K562 (cell line): ENCODE measurements at regions not wholly inside any gene's neighbourhood (a gene's known extent, or its start where the extent isn't known, plus 50 kb on each side); places are given as distances from the start of the nearest gene placed in this dataset.

Experiments used
- ATAC-seq: fragments of 200-7000 bp; cut with Tn5 transposase; 3 replicates; pipeline ENCODE4 v1.9.1; 2020; ENCODE audit warnings: moderate library complexity
- BruUV-seq: library from RNA; stranded (reverse); fragments of 400-500 nt; replicated peaks from 2 replicates; lab custom pipeline; 2021; lab: Mats Ljungman, UMichigan
- CTCF ChIA-PET: fragments of 300-600 bp; formaldehyde crosslinking; extraction: SDS; loops from one replicate; lab custom pipeline; 2021; ENCODE audit warnings: low intra/inter-chr PET ratio; lab: Yijun Ruan, JAX
- POLR2A ChIA-PET: fragments of 300-600, 350-650 bp; sonication (Branson Sonifier 250); formaldehyde crosslinking; extraction: SDS; loops from one replicate; lab custom pipeline; 2021; ENCODE audit warnings: antibody characterized with exemption, inconsistent platforms; lab: Yijun Ruan, JAX
- DNase-seq, 4 experiments: peaks; one replicate each; pipeline versions ENCODE4 v3.0.0 to v3.0.0-alpha.2; 2011 to 2018; ENCODE audit warnings: low spot score in 3 of 4, mixed read lengths in 3 of 4; ENCODE audit errors: extremely low read depth in 1 of 4
- FAIRE-seq: peaks from 2 replicates; lab custom pipeline; 2011; peaks lifted over from hg19 to GRCh38; lab: Jason Lieb, UNC
- H2AFZ ChIP-seq: 2 replicates; pipeline ENCODE4 v1.6.0; 2011; ENCODE audit warnings: low read depth, low read length, control low read depth, inconsistent platforms
- H3K27ac ChIP-seq: fragments of 200-600 bp; 3 replicates; pipeline ENCODE4 v1.8.0; 2011; ENCODE audit warnings: low read depth, mild to moderate bottlenecking, control low read depth, inconsistent platforms, low read length, moderate library complexity, mixed read lengths; ENCODE audit errors: extremely low read depth
- H3K27me3 ChIP-seq, 2 experiments: fragments of 300-600 bp in 1 of 2; 2 replicates in 1 of 2; 3 replicates in 1 of 2; pipeline versions ENCODE4 v1.6.0 to v1.8.0; 2011; ENCODE audit warnings: inconsistent platforms in 2 of 2, low read length in 2 of 2, mild to moderate bottlenecking in 1 of 2, mixed read lengths in 1 of 2, moderate library complexity in 1 of 2; ENCODE audit not compliant: control insufficient read depth in 2 of 2, insufficient read depth in 2 of 2
- H3K36me3 ChIP-seq: fragments of 300-600 bp; 3 replicates; pipeline ENCODE4 v1.8.0; 2011; ENCODE audit warnings: mild to moderate bottlenecking, low read length, inconsistent platforms; ENCODE audit not compliant: control insufficient read depth, insufficient read depth
- H3K4me1 ChIP-seq, 2 experiments: fragments of 200-600 bp in 1 of 2; replicated peaks in 1 of 2; 2 replicates in 1 of 2; 3 replicates in 1 of 2; pipeline versions ENCODE4 v1.5.1 to v1.8.0; 2011; ENCODE audit warnings: inconsistent platforms in 2 of 2, low read length in 2 of 2, mild to moderate bottlenecking in 1 of 2, mixed read lengths in 1 of 2, moderate library complexity in 1 of 2; ENCODE audit not compliant: control insufficient read depth in 2 of 2, insufficient read depth in 2 of 2
- H3K4me2 ChIP-seq: 2 replicates; pipeline ENCODE4 v1.6.1; 2011; ENCODE audit warnings: low read length, control low read depth, inconsistent platforms, mixed read lengths; ENCODE audit not compliant: insufficient read depth
- H3K4me3 ChIP-seq: fragments of 200-600 bp; sonication (generic), shearing (Covaris generic); 2 replicates; pipeline ENCODE4 v1.5.1; 2016; ENCODE audit warnings: control low read depth, inconsistent platforms
- H3K79me2 ChIP-seq: fragments of 200-600 bp; 3 replicates; pipeline ENCODE4 v1.8.0; 2011; ENCODE audit warnings: low read length, inconsistent platforms; ENCODE audit not compliant: control insufficient read depth, insufficient read depth
- H3K9ac ChIP-seq, 2 experiments: 2 replicates each; pipeline versions ENCODE4 v1.6.0 to v1.6.1; 2011; ENCODE audit warnings: low read depth in 2 of 2, low read length in 2 of 2, control low read depth in 1 of 2, inconsistent platforms in 1 of 2, mild to moderate bottlenecking in 1 of 2, mixed read lengths in 1 of 2; ENCODE audit not compliant: insufficient read depth in 1 of 2
- H3K9me1 ChIP-seq: one replicate; pipeline ENCODE4 v1.6.0; 2011; ENCODE audit warnings: inconsistent platforms, mild to moderate bottlenecking, low read length, moderate library complexity; ENCODE audit not compliant: control insufficient read depth, insufficient read depth
- H3K9me3 ChIP-seq: replicated peaks from 2 replicates; pipeline ENCODE4 v1.5.1; 2011; ENCODE audit warnings: low read depth, low read length, inconsistent platforms; ENCODE audit not compliant: control insufficient read depth, insufficient read depth
- H4K20me1 ChIP-seq: replicated peaks from 2 replicates; pipeline ENCODE4 v1.6.1; 2011; ENCODE audit warnings: low read length, inconsistent platforms, mixed read lengths; ENCODE audit not compliant: control insufficient read depth, insufficient read depth
- AFF4 ChIP-seq: sonication (generic); formaldehyde crosslinking; IDR thresholded peaks from 2 replicates; pipeline ENCODE4 v1.8.0; 2023; ENCODE audit warnings: mild to moderate bottlenecking, missing genetic modification reagents
- CREB1 ChIP-seq, 2 experiments: sonication (generic) in 1 of 2; formaldehyde crosslinking in 1 of 2; IDR thresholded peaks; 2 replicates each; pipeline versions ENCODE4 v1.6.1 to v1.8.0; 2012 to 2022; ENCODE audit warnings: inconsistent platforms in 1 of 2, mild to moderate bottlenecking in 1 of 2, missing genetic modification reagents in 1 of 2, moderate library complexity in 1 of 2
- CREM ChIP-seq: IDR thresholded peaks from 2 replicates; pipeline ENCODE4 v1.6.1; 2014; ENCODE audit warnings: antibody characterized with exemption, low read depth
- ELF2 ChIP-seq: fragments of 250-450 bp; sonication (Bioruptor Pico); IDR thresholded peaks from 2 replicates; pipeline ENCODE4 v1.5.0; 2021; ENCODE audit warnings: mild to moderate bottlenecking
- ETV1 ChIP-seq: fragments of 450-650 bp; conservative IDR thresholded peaks from 2 replicates; pipeline ENCODE4 v1.6.1; 2016; ENCODE audit warnings: missing genetic modification characterization, control low read depth, low read depth, missing compliant biosample characterization
- HBP1 ChIP-seq: fragments of 450-650 bp; formaldehyde crosslinking; IDR thresholded peaks from 2 replicates; pipeline ENCODE4 v1.4.0; 2022; ENCODE audit warnings: missing genetic modification characterization
- MIER1 ChIP-seq: fragments of 450-650 bp; IDR thresholded peaks from 2 replicates; pipeline ENCODE4 v1.6.1; 2016; ENCODE audit warnings: antibody characterized with exemption, mild to moderate bottlenecking, low read depth
- ZC3H8 ChIP-seq: fragments of 450-650 bp; IDR thresholded peaks from 2 replicates; pipeline ENCODE4 v1.6.1; 2017
- WGBS: fragments of 100-300 bp; shearing (Covaris generic); methylation state at CpG from one replicate; pipeline ENCODE4 v1.1.6; 2016; ENCODE audit warnings: low coverage, mixed read lengths; ENCODE audit not compliant: insufficient coverage; ENCODE audit errors: missing lambda C conversion rate; 5-methylcytosine and 5-hydroxymethylcytosine counted together
- in situ Hi-C: fragments of 300-500 bp; cut with MboI; formaldehyde crosslinking; loops from 4 replicates; pipeline ENCODE4 v1.15.0; 2018; ENCODE audit warnings: inconsistent platforms, mixed read lengths
- intact Hi-C: fragments of 100-400 bp; cut with micrococcal nuclease; formaldehyde crosslinking; loops from 2 replicates; pipeline ENCODE4 v1.14.2; 2022

GRCh38 chr3:152960684-152961083, 125.8 kb downstream of the P2RY1 start:
- H3K4me1 ChIP-seq = peaks cover 4 to 7% of the 10 kb centered on the region in 2 experiments; a peak in 3 of 5 replicates
- POLR2A ChIA-PET = interaction anchor here (0.7 kb wide), 1 partner anchor 8 kb away, joined by 3 read pairs; no protein-coding TSS in a partner anchor
- no peak overlapping the region for H3K9ac ChIP-seq
- CTCF ChIA-PET = interaction anchor here (1.0 to 1.8 kb wide), 3 partner anchors 450 to 486 kb away, joined by 4 to 7 read pairs (median 6); no protein-coding TSS in a partner anchor
- H3K9me3 ChIP-seq = 0 out of 2 replicates have a peak, but pooled peaks cover 3% of the 10 kb centered on the region
- no peaks in the 10 kb centered on the region for H4K20me1 ChIP-seq
- TF ChIP-seq ETV1 (tag) = no peak
- TF ChIP-seq MIER1 = no peak
- TF ChIP-seq CREM = no peak
- TF ChIP-seq CREB1 (IDR thresholded peaks at IDR 0.05) = no peak
- TF ChIP-seq CREB1 (CRISPR knock-in tag; IDR thresholded peaks at IDR 0.05) = no peak
- TF ChIP-seq ELF2 (CRISPR knock-in tag) = no peak
- TF ChIP-seq ZC3H8 = no peak
- no peak for TF ChIP-seq HBP1
- no peak for TF ChIP-seq AFF4 (CRISPR knock-in tag)
- H3K4me3 ChIP-seq = no peak overlapping the region
- in situ Hi-C loops (no loop called here), intact Hi-C loops (loop anchor here (1.0 kb wide), 2 partner anchors 452 to 486 kb away; no protein-coding TSS in a partner anchor)
- H3K36me3 ChIP-seq = no peaks in the 10 kb centered on the region
- H3K4me2 ChIP-seq = no peak overlapping the region
- no peaks in the 10 kb centered on the region for H3K27me3 ChIP-seq
- no peaks in the 10 kb centered on the region for H3K9me1 ChIP-seq
- DNase-seq (no peak), FAIRE-seq (peak; percentile 66), ATAC-seq (no peak)
- H2AFZ ChIP-seq = peak overlapping the region; percentile 38
- BruUV-seq = no TSS peak
- no peak overlapping the region for H3K27ac ChIP-seq
- H3K79me2 ChIP-seq = no peaks in the 10 kb centered on the region
- 11% methylated on average over 3 of the region's 3 CpGs for WGBS
